Astrocyte of the spinal cord (primary cell): ENCODE measurements at regions not wholly inside any gene's neighbourhood (a gene's known extent, or its start where the extent isn't known, plus 50 kb on each side); places are given as distances from the start of the nearest gene placed in this dataset.

Experiments used
- DNase-seq: peaks from one replicate; pipeline ENCODE4 v3.0.0; 2011; ENCODE audit warnings: low read depth, low spot score
- H3K4me3 ChIP-seq: 2 replicates; pipeline ENCODE4 v1.5.1; 2011; ENCODE audit warnings: low read depth, mild to moderate bottlenecking, low read length, moderate library complexity
- CTCF ChIP-seq: IDR thresholded peaks from 2 replicates; pipeline ENCODE4 v1.5.1; 2012; ENCODE audit warnings: low read depth, mild to moderate bottlenecking, low read length, inconsistent platforms
- in situ Hi-C: cut with HindIII; loops from 2 replicates; pipeline ENCODE4 v1.10.0; 2017; ENCODE audit warnings: low sequenced_read_pairs

DNA sequence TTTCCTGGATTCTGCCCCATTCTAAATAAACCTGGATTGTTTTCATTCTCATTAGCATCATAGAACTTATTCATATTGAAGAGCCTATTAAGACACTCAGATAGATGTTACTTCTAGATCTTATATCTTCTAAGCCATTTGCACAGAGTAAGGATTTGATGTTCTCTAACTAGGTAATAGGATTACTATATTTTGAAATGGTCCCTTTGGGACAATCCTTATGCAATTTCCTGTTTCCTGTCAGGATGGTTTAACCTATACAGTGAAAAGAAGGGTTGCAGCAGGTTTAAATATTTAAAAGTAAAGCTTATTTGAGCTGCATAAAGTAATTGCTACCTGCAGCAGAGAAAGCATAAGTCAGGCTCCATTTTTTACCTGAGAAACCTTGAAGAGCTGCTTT, 860.1 kb downstream of the TFAP2A start:
- no peak overlapping the region for H3K4me3 ChIP-seq
- TF ChIP-seq CTCF, result no peak
- DNase-seq, result no peak
- in situ Hi-C loops, result no loop called here

- in situ Hi-C loops, result no loop called here
- TF ChIP-seq CTCF, result no peak
- H3K4me3 ChIP-seq, result no peak overlapping the region
- DNase-seq, result no peak
Measured at GRCh38 chr6:9554323-9554722, 860.6 kb downstream of the TFAP2A start.

DNA sequence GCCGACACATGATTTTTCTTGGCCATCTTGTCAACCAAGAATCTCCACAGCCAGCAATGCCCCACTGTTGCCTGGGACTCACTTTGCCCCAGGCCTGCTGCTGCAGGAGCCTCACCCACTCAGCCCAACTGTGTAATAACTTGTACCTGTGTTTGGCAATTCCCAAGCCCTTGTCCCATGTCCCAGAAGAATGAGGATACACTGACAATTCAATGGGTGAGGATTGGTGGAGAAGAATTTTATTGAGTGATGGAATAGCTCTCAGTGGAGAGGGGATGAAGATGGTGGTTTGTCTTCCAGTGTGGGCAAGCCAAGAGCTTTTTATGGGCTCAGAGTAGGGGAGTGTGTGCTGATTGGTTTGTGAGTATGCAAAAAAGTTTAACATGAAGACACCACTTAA, 861.9 kb downstream of the TFAP2A start:
- no peak for DNase-seq
- H3K4me3 ChIP-seq, result no peak overlapping the region
- no peak for TF ChIP-seq CTCF
- in situ Hi-C loops, result no loop called here

GRCh38 chr6:9543649-9544048, 871.2 kb downstream of the TFAP2A start:
- no peak for DNase-seq
- H3K4me3 ChIP-seq, result no peak overlapping the region
- in situ Hi-C loops, result no loop called here
- no peak for TF ChIP-seq CTCF

DNA sequence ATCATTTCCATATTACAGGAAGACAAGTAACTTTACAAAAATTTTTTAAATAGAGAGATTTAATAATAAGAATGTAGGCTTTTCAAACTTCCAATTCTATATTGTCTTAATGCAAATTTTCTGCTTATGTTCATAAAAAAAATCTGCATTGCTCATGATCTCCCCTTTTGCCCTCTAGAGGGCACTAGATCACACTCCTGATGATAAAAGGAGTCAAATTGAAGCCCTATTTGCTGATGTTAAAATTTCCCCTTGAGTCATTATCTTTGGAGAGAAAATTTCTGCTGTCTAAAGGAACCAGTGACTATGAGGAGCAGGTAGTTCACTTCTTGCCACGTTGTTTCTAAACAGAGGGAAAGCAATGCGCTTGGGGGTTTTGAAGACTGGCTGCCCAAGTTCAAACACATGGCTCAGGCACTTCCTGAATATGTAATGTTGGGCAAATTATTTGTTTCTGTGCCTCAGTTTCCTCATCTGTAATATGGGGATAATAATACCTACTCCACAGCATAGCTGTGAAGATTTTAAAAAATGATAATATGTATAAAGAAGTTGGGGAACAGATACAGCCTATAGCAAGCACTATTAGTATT, 874.2 kb downstream of the TFAP2A start:
- in situ Hi-C loops, result no loop called here
- DNase-seq, result peak; percentile 65
- no peak overlapping the region for H3K4me3 ChIP-seq
- TF ChIP-seq CTCF, result peak; percentile 66

GRCh38 chr6:9540126-9540525, 874.7 kb downstream of the TFAP2A start:
- no peak for TF ChIP-seq CTCF
- in situ Hi-C loops, result no loop called here
- DNase-seq, result no peak
- H3K4me3 ChIP-seq, result no peak overlapping the region
